HS-5 (cell line): ENCODE measurements at regions not wholly inside any gene's neighbourhood (a gene's known extent, or its start where the extent isn't known, plus 50 kb on each side); places are given as distances from the start of the nearest gene placed in this dataset.

Experiments used
- DNase-seq: peaks from one replicate; pipeline ENCODE4 v3.0.0-alpha.2; 2012; ENCODE audit warnings: low read depth

GRCh38 chr12:24223926-24224325 lies 274.5 kb upstream of the SOX5 start:
- DNase-seq: no peak

DNA sequence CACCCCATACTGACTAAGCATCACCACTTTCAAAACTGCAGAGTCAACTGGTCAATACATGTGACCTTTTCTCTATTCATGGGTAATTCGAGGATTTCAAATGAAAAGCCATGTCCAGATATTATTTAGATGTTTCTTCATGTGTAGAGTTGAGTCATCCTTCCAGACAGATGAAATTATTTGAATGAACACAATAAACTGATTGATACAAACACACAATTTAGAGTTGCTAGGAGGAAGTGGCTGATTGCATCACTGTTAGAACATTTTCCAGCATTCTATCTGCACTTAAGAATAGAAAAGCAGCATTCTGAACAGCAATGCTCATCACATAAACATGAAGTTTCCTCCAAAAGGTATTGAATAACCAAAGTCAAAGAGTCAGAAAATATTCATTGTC lies 273.5 kb upstream of the SOX5 start:
- DNase-seq: peak; percentile 11

DNA sequence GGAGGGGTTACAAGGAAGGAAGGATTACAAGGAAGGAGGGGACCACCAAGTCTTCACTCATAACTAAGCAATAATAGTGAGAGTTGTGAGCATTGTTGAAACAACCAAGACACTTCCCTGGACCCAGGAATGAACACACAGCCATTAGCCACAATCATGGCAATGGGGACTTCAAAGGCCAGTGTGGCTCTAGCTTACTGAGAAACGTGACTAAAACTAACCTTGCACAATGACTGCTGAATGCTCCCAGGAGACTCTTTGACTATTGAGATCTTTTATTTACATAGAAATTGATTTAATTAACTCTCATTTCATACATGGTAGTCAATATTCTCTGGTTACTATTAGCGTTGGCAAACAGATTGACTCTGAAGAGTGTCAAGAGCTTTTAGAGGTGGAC lies 263.0 kb upstream of the SOX5 start:
- no peak for DNase-seq

GRCh38 chr12:24206621-24207020 lies 257.2 kb upstream of the SOX5 start:
- no peak for DNase-seq

- DNase-seq: no peak
Observed at GRCh38 chr12:24201258-24201970, 251.9 kb upstream of the SOX5 start.

- DNase-seq: no peak
Observed at GRCh38 chr12:24200010-24200409, 250.5 kb upstream of the SOX5 start.

DNA sequence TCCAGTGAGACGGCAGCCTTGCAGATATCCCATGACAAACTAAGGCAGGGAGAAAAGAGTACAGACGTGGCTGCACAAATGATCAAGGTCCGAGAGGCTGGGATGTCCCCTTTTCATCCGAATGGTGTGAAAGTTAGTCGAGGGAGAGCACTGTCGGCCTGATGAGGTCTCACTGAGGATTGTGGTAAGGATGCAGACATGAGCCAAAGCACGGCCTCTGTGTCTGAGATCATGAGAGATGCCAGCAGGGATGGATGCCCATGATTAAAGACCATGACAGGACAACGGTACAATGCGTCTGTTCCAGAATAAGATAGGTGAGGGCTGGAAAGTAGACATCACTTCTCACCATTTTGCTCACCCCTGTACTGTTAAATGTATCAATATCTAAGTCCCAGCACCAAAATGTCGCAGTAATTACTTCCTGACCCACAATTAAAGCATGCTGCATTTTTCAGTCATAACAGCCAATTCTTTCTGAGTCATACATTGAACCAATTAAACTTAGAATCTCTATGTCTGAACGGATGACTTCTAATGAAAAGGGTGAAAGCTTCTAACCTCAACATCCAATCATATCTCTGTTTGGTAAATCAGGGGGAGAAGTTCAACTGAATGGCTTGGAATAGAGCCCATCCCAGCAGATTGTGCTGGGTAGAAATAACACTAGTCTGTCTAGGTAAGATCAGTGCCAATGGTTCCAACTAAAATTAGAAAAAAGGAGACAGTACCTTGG lies 249.6 kb upstream of the SOX5 start:
- no peak for DNase-seq

DNA sequence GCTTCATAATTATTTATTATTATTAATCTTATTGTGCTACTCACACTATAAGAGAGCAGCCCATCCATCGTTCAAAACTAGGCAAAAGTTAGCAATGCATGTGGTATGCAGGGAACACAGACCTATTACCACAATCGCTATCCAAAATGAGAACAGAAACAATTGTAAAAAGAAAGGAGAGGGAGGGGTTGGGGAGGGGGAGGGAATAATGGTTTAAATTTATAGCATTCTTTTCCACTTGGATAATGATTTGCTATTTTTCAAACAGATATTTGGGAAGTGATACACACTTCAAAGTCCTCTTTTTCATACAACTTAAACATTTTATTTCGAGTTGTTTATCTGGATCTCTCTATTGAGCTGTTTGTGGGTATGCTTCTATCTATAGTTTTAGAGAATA lies 248.6 kb upstream of the SOX5 start:
- no peak for DNase-seq

DNA sequence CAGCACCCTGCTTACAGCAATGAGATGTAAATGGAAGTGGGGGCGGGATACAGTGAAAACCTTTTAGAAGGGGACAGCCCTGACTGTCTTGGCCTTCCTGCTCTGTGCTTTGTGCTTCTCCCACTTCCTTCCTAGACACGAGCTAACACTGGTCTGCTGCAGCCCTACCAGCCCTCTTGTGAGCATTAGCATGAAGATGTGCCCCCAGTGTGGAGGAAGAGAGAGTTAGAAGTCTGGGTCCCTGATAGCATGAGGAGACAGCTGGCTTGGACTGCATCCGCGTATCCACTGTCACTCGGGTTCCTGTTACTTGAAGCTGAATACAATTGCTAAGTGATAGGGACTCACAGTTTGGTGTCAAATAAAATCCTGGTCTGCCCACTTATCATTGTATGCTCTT lies 248.1 kb upstream of the SOX5 start:
- DNase-seq: no peak

- DNase-seq: no peak
Observed at GRCh38 chr12:24195063-24195462, 245.6 kb upstream of the SOX5 start.

GRCh38 chr12:24191117-24191516 lies 241.6 kb upstream of the SOX5 start:
- DNase-seq: no peak

- no peak for DNase-seq
Observed at GRCh38 chr12:24185782-24186181, 236.3 kb upstream of the SOX5 start.

- DNase-seq: no peak
Observed at GRCh38 chr12:24177889-24178288, 228.4 kb upstream of the SOX5 start.

DNA sequence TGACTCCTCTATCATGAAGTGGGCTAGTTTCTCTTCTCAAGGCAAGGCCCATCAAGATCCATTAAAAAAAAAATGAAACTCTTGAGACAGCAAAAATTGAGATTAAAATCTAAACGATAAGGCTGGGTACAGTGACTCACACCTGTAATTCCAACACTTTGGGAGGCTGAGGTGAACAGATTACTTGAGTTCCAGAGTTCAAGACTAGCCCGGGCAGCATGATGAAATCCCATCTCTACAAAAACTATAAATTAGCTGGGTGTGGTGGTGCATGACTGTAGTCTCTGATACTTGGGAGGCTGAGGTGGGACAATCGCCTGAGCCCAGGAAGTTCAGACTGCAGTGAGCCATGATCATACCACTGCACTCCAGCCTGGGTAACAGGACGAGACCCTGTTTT lies 226.5 kb upstream of the SOX5 start:
- no peak for DNase-seq

GRCh38 chr12:24175284-24175683 lies 225.8 kb upstream of the SOX5 start:
- no peak for DNase-seq

- DNase-seq: no peak
Observed at GRCh38 chr12:24173067-24173466, 223.6 kb upstream of the SOX5 start.

DNA sequence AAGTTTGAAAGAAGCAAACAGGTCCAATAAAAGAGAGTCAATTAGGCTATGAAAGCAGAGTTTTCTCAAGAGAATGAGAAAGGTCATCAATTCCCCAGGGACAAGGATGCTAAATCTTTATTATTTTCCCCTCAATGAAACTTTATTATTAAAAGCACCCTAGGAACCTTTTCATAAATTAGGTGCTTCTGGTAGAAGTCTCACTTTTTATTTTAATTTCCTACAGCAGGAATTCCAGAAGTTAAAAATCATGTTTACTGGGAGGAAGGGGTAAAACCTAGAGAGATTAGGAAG lies 223.2 kb upstream of the SOX5 start:
- no peak for DNase-seq

- DNase-seq: no peak
Observed at GRCh38 chr12:24172031-24172772, 222.7 kb upstream of the SOX5 start.

- DNase-seq: no peak
Observed at GRCh38 chr12:24155042-24155441, 205.6 kb upstream of the SOX5 start.

DNA sequence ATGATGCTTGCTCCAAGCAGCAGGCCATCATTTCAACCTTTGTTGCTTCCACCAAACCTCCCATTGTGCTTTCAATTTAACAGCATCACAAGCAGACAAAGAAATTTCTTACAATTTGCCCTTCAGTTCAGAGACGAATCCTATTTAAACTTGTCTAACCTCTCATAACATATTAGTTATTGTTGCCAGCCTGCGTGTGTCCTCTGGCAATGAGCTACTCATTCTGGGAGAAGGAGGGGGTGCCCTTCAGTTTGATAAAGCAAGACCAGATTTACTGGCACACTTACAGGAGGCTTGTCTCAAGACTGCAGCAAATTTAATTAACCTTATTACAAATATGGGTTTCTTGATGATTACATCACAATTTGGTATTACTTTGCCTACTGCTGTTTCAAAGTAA lies 203.6 kb upstream of the SOX5 start:
- no peak for DNase-seq

GRCh38 chr12:24152270-24152669 lies 202.8 kb upstream of the SOX5 start:
- DNase-seq: no peak

DNA sequence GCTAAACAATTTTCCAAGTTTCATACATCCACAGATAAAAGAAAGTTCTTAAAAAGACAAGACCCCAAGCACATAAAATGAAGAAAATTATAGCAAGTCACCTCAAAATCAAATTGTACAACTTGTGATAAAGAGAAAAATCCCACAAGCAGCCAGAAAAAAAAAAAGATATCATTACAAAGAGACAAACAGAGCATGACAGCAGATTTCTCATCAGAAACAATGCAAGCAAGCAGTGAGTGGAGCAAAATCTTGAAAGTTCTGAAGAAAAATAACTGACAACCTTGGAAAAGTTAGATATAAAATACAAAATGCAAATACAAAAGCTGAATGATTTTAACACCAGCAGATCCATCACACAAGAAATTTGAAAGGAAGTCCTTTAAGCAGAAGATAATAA lies 194.5 kb upstream of the SOX5 start:
- DNase-seq: no peak

DNA sequence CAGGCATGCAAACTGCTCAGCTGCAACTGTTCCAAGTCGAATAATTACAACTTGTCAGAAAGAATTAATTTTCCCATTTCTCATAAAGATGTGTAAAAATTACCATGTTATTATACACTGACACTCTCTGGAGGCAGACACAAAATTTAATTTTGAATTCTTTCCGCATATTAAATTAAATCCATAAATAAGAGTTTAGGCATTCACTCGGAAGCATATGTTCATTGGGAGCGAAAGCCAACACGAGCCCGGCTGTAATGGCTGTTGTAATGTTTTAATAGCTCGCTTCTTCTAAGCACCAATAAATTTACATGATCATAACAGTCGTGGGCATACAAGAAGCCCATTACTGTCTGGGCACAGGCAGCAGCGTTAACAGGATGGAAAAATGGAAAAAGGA lies 189.6 kb upstream of the SOX5 start:
- no peak for DNase-seq
